Transverse colon (tissue), 3 donors: ENCODE measurements at regions not wholly inside any gene's neighbourhood (a gene's known extent, or its start where the extent isn't known, plus 50 kb on each side); places are given as distances from the start of the nearest gene placed in this dataset.

Experiments
- EP300 ChIP-seq: sonication (generic); formaldehyde crosslinking; IDR thresholded peaks from one replicate; pipeline ENCODE4 v1.6.1; 2017; ENCODE audit warnings: antibody characterized with exemption, low read depth
- POLR2A ChIP-seq: fragments of 450-650 bp; IDR thresholded peaks from one replicate; pipeline ENCODE4 v1.6.1; 2016; ENCODE audit warnings: antibody characterized with exemption, mild to moderate bottlenecking, moderate library complexity
- TF ChIP-seq, protein P1 (sequence below), 5 experiments: fragments of 200-600 bp in 3 of 5; fragments of 450-650 bp in 2 of 5; sonication (generic) in 3 of 5; IDR thresholded peaks; 1 replicate in 2 of 5; 2 replicates in 3 of 5; pipeline ENCODE4 v1.5.1; 2016 to 2017; ENCODE audit warnings: antibody characterized with exemption in 5 of 5, inconsistent platforms in 3 of 5, mild to moderate bottlenecking in 2 of 5, moderate library complexity in 1 of 5

DNA sequence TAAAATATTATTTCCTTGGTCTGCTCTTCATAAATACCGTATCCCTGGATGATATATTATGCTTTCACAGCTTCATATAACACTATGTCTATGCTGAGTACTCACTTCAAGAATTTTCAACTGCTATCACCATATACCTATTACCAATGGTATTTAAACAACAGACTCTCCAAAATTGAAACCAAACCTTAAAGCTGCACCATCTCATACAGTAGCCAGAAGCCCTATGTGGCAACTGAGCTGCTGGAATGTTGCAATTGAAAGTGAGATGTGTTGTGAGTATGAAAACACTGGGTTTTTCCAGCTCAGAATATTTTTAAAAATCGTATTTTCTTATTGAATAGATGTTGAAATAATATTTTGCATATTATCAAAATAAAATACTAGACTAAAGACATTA, 130.1 kb upstream of the GOLGA6L6 start:
- TF ChIP-seq, protein P1, sequence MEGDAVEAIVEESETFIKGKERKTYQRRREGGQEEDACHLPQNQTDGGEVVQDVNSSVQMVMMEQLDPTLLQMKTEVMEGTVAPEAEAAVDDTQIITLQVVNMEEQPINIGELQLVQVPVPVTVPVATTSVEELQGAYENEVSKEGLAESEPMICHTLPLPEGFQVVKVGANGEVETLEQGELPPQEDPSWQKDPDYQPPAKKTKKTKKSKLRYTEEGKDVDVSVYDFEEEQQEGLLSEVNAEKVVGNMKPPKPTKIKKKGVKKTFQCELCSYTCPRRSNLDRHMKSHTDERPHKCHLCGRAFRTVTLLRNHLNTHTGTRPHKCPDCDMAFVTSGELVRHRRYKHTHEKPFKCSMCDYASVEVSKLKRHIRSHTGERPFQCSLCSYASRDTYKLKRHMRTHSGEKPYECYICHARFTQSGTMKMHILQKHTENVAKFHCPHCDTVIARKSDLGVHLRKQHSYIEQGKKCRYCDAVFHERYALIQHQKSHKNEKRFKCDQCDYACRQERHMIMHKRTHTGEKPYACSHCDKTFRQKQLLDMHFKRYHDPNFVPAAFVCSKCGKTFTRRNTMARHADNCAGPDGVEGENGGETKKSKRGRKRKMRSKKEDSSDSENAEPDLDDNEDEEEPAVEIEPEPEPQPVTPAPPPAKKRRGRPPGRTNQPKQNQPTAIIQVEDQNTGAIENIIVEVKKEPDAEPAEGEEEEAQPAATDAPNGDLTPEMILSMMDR (IDR thresholded peaks at IDR 0.05) = no peak
- TF ChIP-seq POLR2A (no peak), EP300 (no peak)
